Inferior parietal cortex (tissue), 1 donor: ENCODE measurements at regions not wholly inside any gene's neighbourhood (a gene's known extent, or its start where the extent isn't known, plus 50 kb on each side); places are given as distances from the start of the nearest gene placed in this dataset.
A peak's percentile ranks its signal among the peaks of the same experiment; 100 is the strongest.

Experiments used
- DNase-seq: peaks from one replicate; pipeline ENCODE4 v3.0.0-alpha.2; 2016; ENCODE audit errors: extremely low spot score

- DNase-seq, result no peak
Observed at GRCh38 chr6:95357380-95358020, 219.8 kb upstream of the MANEA start.

- peak; percentile 62 for DNase-seq
Observed at GRCh38 chr6:95364016-95364604, 213.2 kb upstream of the MANEA start.

- DNase-seq, result no peak
Observed at GRCh38 chr6:95365454-95365853, 211.9 kb upstream of the MANEA start.

- DNase-seq, result no peak
Observed at GRCh38 chr6:95366414-95366813, 210.9 kb upstream of the MANEA start.

- no peak for DNase-seq
Observed at GRCh38 chr6:95383878-95384277, 193.5 kb upstream of the MANEA start.

- DNase-seq, result no peak
Observed at GRCh38 chr6:95384988-95385387, 192.3 kb upstream of the MANEA start.

- DNase-seq, result no peak
Observed at GRCh38 chr6:95387845-95388244, 189.5 kb upstream of the MANEA start.

- no peak for DNase-seq
Observed at GRCh38 chr6:95404777-95405176, 172.6 kb upstream of the MANEA start.

- no peak for DNase-seq
Observed at GRCh38 chr6:95408111-95408510, 169.2 kb upstream of the MANEA start.

GRCh38 chr6:95410168-95410567 lies 167.2 kb upstream of the MANEA start:
- DNase-seq, result no peak

- DNase-seq, result no peak
Observed at GRCh38 chr6:95413789-95414188, 163.5 kb upstream of the MANEA start.

GRCh38 chr6:95417856-95418255 lies 159.5 kb upstream of the MANEA start:
- no peak for DNase-seq

- no peak for DNase-seq
Observed at GRCh38 chr6:95420792-95421191, 156.5 kb upstream of the MANEA start.

GRCh38 chr6:95423331-95423730 lies 154.0 kb upstream of the MANEA start:
- DNase-seq, result no peak

GRCh38 chr6:95431637-95432228 lies 145.6 kb upstream of the MANEA start:
- peak; percentile 60 for DNase-seq

GRCh38 chr6:95439741-95440140 lies 137.6 kb upstream of the MANEA start:
- no peak for DNase-seq

GRCh38 chr6:95448208-95448607 lies 129.1 kb upstream of the MANEA start:
- DNase-seq, result no peak

- DNase-seq, result no peak
Observed at GRCh38 chr6:95469511-95469910, 107.8 kb upstream of the MANEA start.

- DNase-seq, result no peak
Observed at GRCh38 chr6:95478941-95479340, 98.4 kb upstream of the MANEA start.

GRCh38 chr6:95487817-95488216 lies 89.5 kb upstream of the MANEA start:
- no peak for DNase-seq

GRCh38 chr6:95489185-95489863 lies 88.0 kb upstream of the MANEA start:
- no peak for DNase-seq

GRCh38 chr6:95496769-95497426 lies 80.4 kb upstream of the MANEA start:
- DNase-seq, result no peak
